K562 (cell line): ENCODE measurements at regions not wholly inside any gene's neighbourhood (a gene's known extent, or its start where the extent isn't known, plus 50 kb on each side); places are given as distances from the start of the nearest gene placed in this dataset.

Experiments used
- ATAC-seq: fragments of 200-7000 bp; cut with Tn5 transposase; 3 replicates; pipeline ENCODE4 v1.9.1; 2020; ENCODE audit warnings: moderate library complexity
- BruUV-seq: library from RNA; stranded (reverse); fragments of 400-500 nt; replicated peaks from 2 replicates; lab custom pipeline; 2021; lab: Mats Ljungman, UMichigan
- CTCF ChIA-PET: fragments of 300-600 bp; formaldehyde crosslinking; extraction: SDS; loops from one replicate; lab custom pipeline; 2021; ENCODE audit warnings: low intra/inter-chr PET ratio; lab: Yijun Ruan, JAX
- POLR2A ChIA-PET: fragments of 300-600, 350-650 bp; sonication (Branson Sonifier 250); formaldehyde crosslinking; extraction: SDS; loops from one replicate; lab custom pipeline; 2021; ENCODE audit warnings: antibody characterized with exemption, inconsistent platforms; lab: Yijun Ruan, JAX
- DNase-seq, 4 experiments: peaks; one replicate each; pipeline versions ENCODE4 v3.0.0 to v3.0.0-alpha.2; 2011 to 2018; ENCODE audit warnings: low spot score in 3 of 4, mixed read lengths in 3 of 4; ENCODE audit errors: extremely low read depth in 1 of 4
- FAIRE-seq: peaks from 2 replicates; lab custom pipeline; 2011; peaks lifted over from hg19 to GRCh38; lab: Jason Lieb, UNC
- H2AFZ ChIP-seq: 2 replicates; pipeline ENCODE4 v1.6.0; 2011; ENCODE audit warnings: low read depth, low read length, control low read depth, inconsistent platforms
- H3K27ac ChIP-seq: fragments of 200-600 bp; 3 replicates; pipeline ENCODE4 v1.8.0; 2011; ENCODE audit warnings: low read depth, mild to moderate bottlenecking, control low read depth, inconsistent platforms, low read length, moderate library complexity, mixed read lengths; ENCODE audit errors: extremely low read depth
- H3K27me3 ChIP-seq, 2 experiments: fragments of 300-600 bp in 1 of 2; 2 replicates in 1 of 2; 3 replicates in 1 of 2; pipeline versions ENCODE4 v1.6.0 to v1.8.0; 2011; ENCODE audit warnings: inconsistent platforms in 2 of 2, low read length in 2 of 2, mild to moderate bottlenecking in 1 of 2, mixed read lengths in 1 of 2, moderate library complexity in 1 of 2; ENCODE audit not compliant: control insufficient read depth in 2 of 2, insufficient read depth in 2 of 2
- H3K36me3 ChIP-seq: fragments of 300-600 bp; 3 replicates; pipeline ENCODE4 v1.8.0; 2011; ENCODE audit warnings: mild to moderate bottlenecking, low read length, inconsistent platforms; ENCODE audit not compliant: control insufficient read depth, insufficient read depth
- H3K4me1 ChIP-seq, 2 experiments: fragments of 200-600 bp in 1 of 2; replicated peaks in 1 of 2; 2 replicates in 1 of 2; 3 replicates in 1 of 2; pipeline versions ENCODE4 v1.5.1 to v1.8.0; 2011; ENCODE audit warnings: inconsistent platforms in 2 of 2, low read length in 2 of 2, mild to moderate bottlenecking in 1 of 2, mixed read lengths in 1 of 2, moderate library complexity in 1 of 2; ENCODE audit not compliant: control insufficient read depth in 2 of 2, insufficient read depth in 2 of 2
- H3K4me2 ChIP-seq: 2 replicates; pipeline ENCODE4 v1.6.1; 2011; ENCODE audit warnings: low read length, control low read depth, inconsistent platforms, mixed read lengths; ENCODE audit not compliant: insufficient read depth
- H3K4me3 ChIP-seq: fragments of 200-600 bp; sonication (generic), shearing (Covaris generic); 2 replicates; pipeline ENCODE4 v1.5.1; 2016; ENCODE audit warnings: control low read depth, inconsistent platforms
- H3K79me2 ChIP-seq: fragments of 200-600 bp; 3 replicates; pipeline ENCODE4 v1.8.0; 2011; ENCODE audit warnings: low read length, inconsistent platforms; ENCODE audit not compliant: control insufficient read depth, insufficient read depth
- H3K9ac ChIP-seq, 2 experiments: 2 replicates each; pipeline versions ENCODE4 v1.6.0 to v1.6.1; 2011; ENCODE audit warnings: low read depth in 2 of 2, low read length in 2 of 2, control low read depth in 1 of 2, inconsistent platforms in 1 of 2, mild to moderate bottlenecking in 1 of 2, mixed read lengths in 1 of 2; ENCODE audit not compliant: insufficient read depth in 1 of 2
- H3K9me1 ChIP-seq: one replicate; pipeline ENCODE4 v1.6.0; 2011; ENCODE audit warnings: inconsistent platforms, mild to moderate bottlenecking, low read length, moderate library complexity; ENCODE audit not compliant: control insufficient read depth, insufficient read depth
- H3K9me3 ChIP-seq: replicated peaks from 2 replicates; pipeline ENCODE4 v1.5.1; 2011; ENCODE audit warnings: low read depth, low read length, inconsistent platforms; ENCODE audit not compliant: control insufficient read depth, insufficient read depth
- H4K20me1 ChIP-seq: replicated peaks from 2 replicates; pipeline ENCODE4 v1.6.1; 2011; ENCODE audit warnings: low read length, inconsistent platforms, mixed read lengths; ENCODE audit not compliant: control insufficient read depth, insufficient read depth
- ELF4 ChIP-seq: fragments of 450-650 bp; formaldehyde crosslinking; IDR thresholded peaks from 2 replicates; pipeline ENCODE4 v1.4.0; 2022; ENCODE audit warnings: missing genetic modification characterization
- GABPA ChIP-seq: fragments of 200-800 bp; sonication (Bioruptor generic); conservative IDR thresholded peaks from 2 replicates; pipeline ENCODE4 v1.6.1; 2016; ENCODE audit warnings: low read depth, missing genetic modification characterization, missing compliant biosample characterization
- NR2C2 ChIP-seq, 2 experiments: fragments of 200-800 bp in 1 of 2; sonication (Bioruptor generic) in 1 of 2; sonication (generic) in 1 of 2; formaldehyde crosslinking in 1 of 2; IDR thresholded peaks; 2 replicates each; pipeline versions ENCODE4 v1.6.1 to v1.8.0; 2016 to 2022; ENCODE audit warnings: mild to moderate bottlenecking in 1 of 2, missing compliant biosample characterization in 1 of 2, missing genetic modification characterization in 1 of 2, missing genetic modification reagents in 1 of 2
- ZNF146 ChIP-seq: IDR thresholded peaks from one replicate; pipeline ENCODE4 v1.6.1; 2018; ENCODE audit warnings: missing compliant biosample characterization; ENCODE audit not compliant: unreplicated experiment
- ZNF445 ChIP-seq: fragments of 250-450 bp; sonication (Bioruptor Pico); IDR thresholded peaks from 2 replicates; pipeline ENCODE4 v1.4.0; 2020; ENCODE audit warnings: low read depth, mild to moderate bottlenecking, moderate library complexity
- ZNF76 ChIP-seq: fragments of 250-450 bp; sonication (Bioruptor Pico); IDR thresholded peaks from 2 replicates; pipeline ENCODE4 v1.4.0; 2020; ENCODE audit warnings: mild to moderate bottlenecking, moderate library complexity, borderline replicate concordance
- WGBS: fragments of 100-300 bp; shearing (Covaris generic); methylation state at CpG from one replicate; pipeline ENCODE4 v1.1.6; 2016; ENCODE audit warnings: low coverage, mixed read lengths; ENCODE audit not compliant: insufficient coverage; ENCODE audit errors: missing lambda C conversion rate; 5-methylcytosine and 5-hydroxymethylcytosine counted together
- in situ Hi-C: fragments of 300-500 bp; cut with MboI; formaldehyde crosslinking; loops from 4 replicates; pipeline ENCODE4 v1.15.0; 2018; ENCODE audit warnings: inconsistent platforms, mixed read lengths
- intact Hi-C: fragments of 100-400 bp; cut with micrococcal nuclease; formaldehyde crosslinking; loops from 2 replicates; pipeline ENCODE4 v1.14.2; 2022
- TF ChIP-seq, protein P1 (sequence below): fragments of 450-650 bp; formaldehyde crosslinking; IDR thresholded peaks from 2 replicates; pipeline ENCODE4 v1.4.0; 2020; ENCODE audit warnings: mild to moderate bottlenecking, mixed read lengths

GRCh38 chr14:65937079-65937959 is 524.8 kb downstream of the FUT8 start:
- WGBS = 2% methylated on average over 8 of the region's 8 CpGs
- in situ Hi-C loops (no loop called here), intact Hi-C loops (no loop called here)
- ChIA-PET POLR2A (no interaction called here), CTCF (no interaction called here)
- H3K27ac ChIP-seq = no peak overlapping the region
- H2AFZ ChIP-seq = no peak overlapping the region
- H3K79me2 ChIP-seq = no peaks in the 10 kb centered on the region
- H3K4me1 ChIP-seq = no peaks in the 10 kb centered on the region
- DNase-seq = no peak
- H4K20me1 ChIP-seq = no peaks in the 10 kb centered on the region
- ATAC-seq = no peak
- FAIRE-seq = no peak
- H3K9me3 ChIP-seq = no peaks in the 10 kb centered on the region
- no peak overlapping the region for H3K4me3 ChIP-seq
- no peaks in the 10 kb centered on the region for H3K36me3 ChIP-seq
- TF ChIP-seq ZNF76 (CRISPR knock-in tag) (no peak), ZNF146 (no peak), NR2C2 (CRISPR knock-in tag; IDR thresholded peaks at IDR 0.05) (no peak), NR2C2 (tag; IDR thresholded peaks at IDR 0.05) (peak; percentile 31; the same call in 1 of the 2 replicates), GABPA (tag) (0 out of 2 replicates have a peak, but pooled peaks have one; percentile 21), ELF4 (CRISPR knock-in tag) (no peak), ZNF445 (CRISPR knock-in tag) (no peak)
- TF ChIP-seq, protein P1, sequence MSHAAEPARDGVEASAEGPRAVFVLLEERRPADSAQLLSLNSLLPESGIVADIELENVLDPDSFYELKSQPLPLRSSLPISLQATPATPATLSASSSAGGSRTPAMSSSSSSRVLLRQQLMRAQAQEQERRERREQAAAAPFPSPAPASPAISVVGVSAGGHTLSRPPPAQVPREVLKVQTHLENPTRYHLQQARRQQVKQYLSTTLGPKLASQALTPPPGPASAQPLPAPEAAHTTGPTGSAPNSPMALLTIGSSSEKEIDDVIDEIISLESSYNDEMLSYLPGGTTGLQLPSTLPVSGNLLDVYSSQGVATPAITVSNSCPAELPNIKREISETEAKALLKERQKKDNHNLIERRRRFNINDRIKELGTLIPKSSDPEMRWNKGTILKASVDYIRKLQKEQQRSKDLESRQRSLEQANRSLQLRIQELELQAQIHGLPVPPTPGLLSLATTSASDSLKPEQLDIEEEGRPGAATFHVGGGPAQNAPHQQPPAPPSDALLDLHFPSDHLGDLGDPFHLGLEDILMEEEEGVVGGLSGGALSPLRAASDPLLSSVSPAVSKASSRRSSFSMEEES (CRISPR knock-in tag) = peak; percentile 90
- BruUV-seq = no TSS peak
- no peak overlapping the region for H3K4me2 ChIP-seq
- H3K9ac ChIP-seq = no peak overlapping the region
- H3K9me1 ChIP-seq = no peaks in the 10 kb centered on the region
- H3K27me3 ChIP-seq = no peaks in the 10 kb centered on the region
